T-helper 2 cell (primary cell): ENCODE measurements at regions not wholly inside any gene's neighbourhood (a gene's known extent, or its start where the extent isn't known, plus 50 kb on each side); places are given as distances from the start of the nearest gene placed in this dataset.

ENCODE experiments used
- DNase-seq, 5 experiments: peaks; one replicate each; pipeline versions ENCODE4 v3.0.0 to v3.0.0-alpha.2; 2012 to 2022

DNA sequence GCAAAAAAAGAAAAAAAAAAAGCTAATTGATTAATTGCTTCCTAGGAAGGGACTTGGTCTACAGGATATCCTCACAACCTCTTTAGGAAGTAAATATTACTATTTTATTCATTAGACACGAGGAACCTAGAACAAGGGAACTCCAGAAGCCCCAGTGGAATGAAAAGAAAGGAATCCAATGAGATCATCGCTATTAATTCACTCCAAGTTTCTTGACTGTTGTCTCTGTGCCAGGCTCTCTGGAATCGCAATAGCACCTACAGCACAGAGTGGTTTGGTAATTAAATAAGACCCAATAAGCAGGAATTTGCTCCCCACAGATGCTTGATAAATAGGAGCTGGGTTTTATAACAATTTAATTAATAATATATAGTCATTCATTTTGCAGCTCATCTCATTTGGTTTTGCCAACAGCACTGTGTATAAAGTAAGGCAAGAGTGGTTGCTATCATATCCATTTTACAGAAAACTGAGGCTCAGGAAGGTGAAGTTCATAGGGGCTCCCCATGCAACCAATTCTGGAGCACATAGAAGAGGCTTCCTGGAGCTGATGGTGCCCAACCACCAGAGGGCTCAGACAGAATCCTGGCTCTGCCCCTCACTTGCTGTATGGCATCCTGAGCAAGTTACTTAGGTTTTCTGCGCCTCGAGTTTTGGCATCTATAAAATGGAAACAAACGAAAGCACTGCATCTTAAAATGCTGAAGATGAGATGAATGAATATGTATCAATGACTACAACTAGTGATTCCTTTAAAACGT lies 420.2 kb downstream of the MED13L start:
- DNase-seq = no peak

DNA sequence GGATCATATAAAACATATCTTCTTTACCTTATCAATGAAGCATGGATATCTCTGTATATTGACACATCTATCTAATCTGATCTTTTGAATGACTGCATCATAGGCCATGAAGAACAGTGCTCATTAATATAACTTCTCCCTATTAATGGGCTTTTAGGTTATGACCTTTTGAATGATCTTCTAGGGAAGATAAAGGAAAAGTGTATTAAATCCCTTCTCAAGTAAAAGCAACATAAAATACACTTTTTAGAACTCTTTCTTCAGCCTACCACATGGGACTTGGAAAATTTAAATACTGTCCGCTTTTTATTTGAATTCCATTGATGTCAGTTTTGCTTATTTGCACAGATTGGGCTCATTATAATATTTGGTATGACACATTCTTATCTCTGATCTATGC lies 425.4 kb downstream of the MED13L start:
- no peak for DNase-seq

DNA sequence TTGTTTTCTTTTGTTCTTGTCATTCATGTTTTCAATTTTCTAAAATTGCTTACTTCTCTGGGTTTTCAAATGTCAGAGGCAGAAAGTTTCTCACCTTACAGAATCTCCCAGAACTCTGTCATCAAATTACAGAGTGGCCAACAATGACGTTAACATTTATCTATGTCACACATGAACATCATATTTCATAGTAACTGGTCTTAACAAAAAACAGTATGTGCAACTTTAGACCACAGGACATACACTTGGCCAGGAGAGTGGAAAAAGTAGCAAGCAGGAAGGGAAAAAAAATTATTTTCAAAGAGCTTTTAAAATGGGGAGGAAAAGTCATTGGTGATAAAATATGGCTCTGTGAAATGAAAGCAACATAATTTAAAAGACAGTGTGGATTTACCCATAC lies 426.5 kb downstream of the MED13L start:
- DNase-seq = no peak

GRCh38 chr12:115849262-115849943 lies 428.1 kb downstream of the MED13L start:
- DNase-seq = no peak

- no peak for DNase-seq
These were observed 430.1 kb downstream of the MED13L start for GRCh38 chr12:115847398-115847797.

GRCh38 chr12:115846516-115846915 lies 431.0 kb downstream of the MED13L start:
- no peak for DNase-seq

DNA sequence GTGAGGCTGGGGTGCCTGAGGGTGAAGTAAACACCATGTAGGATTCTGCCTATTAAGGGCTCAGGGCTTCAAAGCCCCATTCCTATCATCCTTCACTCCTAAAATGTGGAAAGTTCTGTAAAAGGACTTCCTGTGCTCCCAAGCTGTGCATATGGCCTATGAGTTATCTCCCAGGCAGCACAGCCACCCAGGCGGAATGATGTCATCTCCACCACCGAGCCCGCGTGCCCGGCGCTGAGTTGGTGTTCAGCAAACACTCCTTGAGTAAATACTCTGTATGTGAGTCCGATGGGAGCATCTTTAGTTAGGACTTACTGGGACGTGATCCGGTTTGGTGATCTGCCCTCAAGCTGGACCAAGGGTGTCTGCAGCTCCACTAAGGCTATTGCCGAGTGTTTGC lies 437.3 kb downstream of the MED13L start:
- DNase-seq = no peak

GRCh38 chr12:115838952-115839351 lies 438.5 kb downstream of the MED13L start:
- DNase-seq = no peak

- no peak for DNase-seq
These were observed 440.3 kb downstream of the MED13L start for GRCh38 chr12:115837220-115837619.

- DNase-seq = no peak
These were observed 442.0 kb downstream of the MED13L start for GRCh38 chr12:115835445-115835844.

DNA sequence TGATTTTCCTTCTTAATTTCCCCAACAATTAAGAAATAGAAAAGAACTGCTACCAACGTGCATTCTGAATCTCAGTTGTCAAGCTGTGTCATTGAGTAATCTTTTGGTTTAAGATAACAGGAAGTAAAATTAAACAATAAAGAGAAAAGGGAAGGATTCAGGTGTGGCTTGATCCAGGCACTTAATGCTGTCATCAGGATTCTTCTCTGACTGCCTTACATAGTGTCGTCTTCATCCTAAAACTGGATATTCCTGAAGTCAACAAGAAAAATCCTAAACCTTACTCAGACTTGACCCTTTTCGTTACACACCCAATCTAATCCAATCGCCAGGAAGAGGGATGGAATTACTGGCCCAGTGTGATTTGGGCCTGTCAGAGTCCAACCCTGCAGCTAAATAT lies 443.8 kb downstream of the MED13L start:
- DNase-seq = no peak

DNA sequence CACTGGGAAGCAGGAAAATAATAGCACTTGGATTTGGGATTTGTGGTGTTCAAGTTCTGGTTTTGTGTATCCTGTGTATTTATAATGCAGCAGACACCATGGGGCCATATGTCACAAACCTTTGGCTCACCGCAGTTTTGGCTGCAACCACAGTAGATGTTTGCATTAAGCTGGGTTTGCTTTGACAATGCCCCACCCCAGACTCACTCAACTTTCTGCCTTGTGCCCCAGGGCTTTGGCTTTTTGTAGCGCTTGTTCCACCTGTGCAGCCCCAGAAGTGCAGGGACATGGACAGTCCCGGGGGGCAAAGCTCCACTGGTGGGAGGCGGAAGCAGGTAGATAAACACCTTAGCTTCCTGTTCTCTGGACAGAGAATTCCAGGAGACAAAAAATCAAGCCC lies 446.9 kb downstream of the MED13L start:
- no peak for DNase-seq

- no peak for DNase-seq
These were observed 447.4 kb downstream of the MED13L start for GRCh38 chr12:115830070-115830469.

DNA sequence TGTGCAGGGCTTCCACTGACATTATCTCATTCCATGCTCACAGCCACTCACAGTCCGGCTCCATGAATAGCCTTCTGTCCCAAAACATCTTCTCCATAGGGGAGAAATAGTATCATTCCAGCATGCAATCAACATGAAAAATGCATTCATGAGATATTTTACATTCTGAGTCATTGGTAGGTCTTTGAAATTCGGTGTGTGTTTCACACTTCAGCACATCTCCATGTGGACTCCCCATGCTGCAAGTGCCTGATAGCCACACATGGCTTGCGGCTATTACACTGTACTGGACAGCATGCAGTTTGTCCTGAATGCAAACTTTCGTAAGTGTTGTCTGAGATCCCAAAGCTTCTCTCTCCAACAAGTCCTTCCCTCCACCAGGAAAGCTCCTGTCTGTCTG lies 449.3 kb downstream of the MED13L start:
- no peak for DNase-seq

DNA sequence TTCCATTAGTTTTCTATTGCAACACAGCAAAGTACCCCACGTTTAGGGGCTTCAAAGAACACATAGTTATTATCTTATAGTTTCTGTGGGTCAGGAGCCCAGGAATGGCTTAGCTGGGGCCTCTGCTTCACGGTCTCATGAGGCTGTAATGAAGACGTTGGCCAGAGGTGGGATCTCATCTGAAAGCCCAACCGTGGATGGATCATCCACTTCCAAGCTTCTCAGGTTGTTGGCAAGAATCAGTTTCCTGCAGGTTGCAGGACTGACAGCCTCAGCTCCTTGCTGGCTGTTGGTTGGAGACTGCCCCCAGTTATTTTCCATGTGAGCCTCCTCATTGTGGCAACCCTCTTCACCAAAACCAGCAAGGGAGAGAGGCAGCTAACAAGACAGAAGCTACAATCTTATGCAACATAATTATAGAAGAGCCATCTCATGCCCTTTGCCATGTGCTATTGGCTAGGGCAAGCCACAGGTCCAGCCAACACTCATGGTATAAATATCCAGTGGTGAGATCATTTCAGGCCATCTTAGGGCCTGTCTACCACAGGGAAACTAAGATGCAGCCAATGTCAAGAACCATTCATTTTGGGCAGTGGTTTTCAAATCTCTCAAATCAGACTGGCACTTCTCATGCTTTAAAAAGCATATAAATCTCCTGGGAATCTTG lies 452.4 kb downstream of the MED13L start:
- no peak for DNase-seq

- DNase-seq = no peak
These were observed 453.9 kb downstream of the MED13L start for GRCh38 chr12:115823635-115824034.

DNA sequence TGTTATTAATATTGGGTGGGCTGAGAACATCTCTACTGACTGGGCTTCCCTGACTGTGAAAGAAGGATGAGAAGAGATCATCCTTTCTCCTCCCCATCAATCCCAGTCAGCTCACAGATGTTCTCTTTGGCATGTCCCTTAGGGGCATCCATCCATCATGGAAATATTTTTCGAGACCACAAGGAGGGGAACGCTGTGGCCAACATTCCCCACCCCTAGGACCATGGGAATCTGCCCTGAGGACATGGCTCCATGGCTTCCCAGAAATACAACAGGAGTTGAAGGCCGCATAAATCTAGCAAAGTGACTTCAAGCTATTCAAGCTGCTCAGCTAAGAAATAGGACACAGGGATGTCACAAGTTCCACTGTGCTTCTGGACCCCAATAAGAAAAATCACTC lies 456.8 kb downstream of the MED13L start:
- no peak for DNase-seq

GRCh38 chr12:115818973-115819372 lies 458.5 kb downstream of the MED13L start:
- DNase-seq = no peak

- DNase-seq = no peak
These were observed 460.1 kb downstream of the MED13L start for GRCh38 chr12:115817389-115817788.

GRCh38 chr12:115815924-115816323 lies 461.6 kb downstream of the MED13L start:
- no peak for DNase-seq

GRCh38 chr12:115813256-115813655 lies 464.2 kb downstream of the MED13L start:
- no peak for DNase-seq

- DNase-seq = no peak
These were observed 465.6 kb downstream of the MED13L start for GRCh38 chr12:115811929-115812328.

GRCh38 chr12:115811045-115811444 lies 466.4 kb downstream of the MED13L start:
- no peak for DNase-seq
